HG03103 (cell line): ENCODE measurements at regions not wholly inside any gene's neighbourhood (a gene's known extent, or its start where the extent isn't known, plus 50 kb on each side); places are given as distances from the start of the nearest gene placed in this dataset.

ENCODE experiments used
- ATAC-seq: cut with Tn5 transposase; IDR thresholded peaks from one replicate; pipeline ENCODE4 v1.9.1; 2021; ENCODE audit warnings: low read depth; ENCODE audit not compliant: unreplicated experiment

DNA sequence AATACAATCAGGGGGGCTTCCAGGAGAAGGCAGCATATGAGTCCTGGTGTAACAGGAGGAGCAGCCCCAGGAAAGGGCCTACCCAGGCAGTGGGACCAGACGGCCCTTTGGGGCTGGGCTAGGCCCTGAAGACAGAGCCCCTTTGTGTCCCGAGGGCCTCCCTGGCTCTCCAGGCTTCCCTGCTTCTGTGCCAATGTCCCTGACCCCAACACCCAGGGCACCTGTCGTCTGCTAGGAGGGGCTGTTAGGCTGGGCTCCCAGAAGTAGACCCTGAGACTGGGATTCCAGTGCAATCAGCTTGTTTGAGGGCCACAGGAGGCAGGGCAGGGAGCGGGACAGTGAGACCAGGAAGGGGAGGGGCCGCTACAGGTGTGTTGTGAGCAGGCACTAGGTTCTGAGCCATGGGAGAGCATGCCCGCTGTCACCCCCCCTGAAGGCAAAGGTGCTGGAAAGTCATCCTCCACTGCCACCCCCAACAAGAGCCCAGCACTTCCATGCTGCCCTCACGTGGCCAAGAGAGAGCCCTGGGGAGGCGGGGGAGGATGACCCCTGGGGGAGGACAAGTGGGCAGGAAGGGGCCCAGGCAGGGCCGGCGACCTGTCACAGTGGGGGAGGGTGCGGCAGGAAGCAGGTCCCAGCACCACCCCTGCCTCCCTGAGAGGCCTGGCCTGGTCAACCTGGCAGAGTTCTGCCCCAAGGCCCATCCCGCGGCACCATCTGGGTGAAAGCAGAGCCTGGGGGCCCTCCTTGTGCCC is 64.8 kb downstream of the ADRA2C start:
- no peak for ATAC-seq

DNA sequence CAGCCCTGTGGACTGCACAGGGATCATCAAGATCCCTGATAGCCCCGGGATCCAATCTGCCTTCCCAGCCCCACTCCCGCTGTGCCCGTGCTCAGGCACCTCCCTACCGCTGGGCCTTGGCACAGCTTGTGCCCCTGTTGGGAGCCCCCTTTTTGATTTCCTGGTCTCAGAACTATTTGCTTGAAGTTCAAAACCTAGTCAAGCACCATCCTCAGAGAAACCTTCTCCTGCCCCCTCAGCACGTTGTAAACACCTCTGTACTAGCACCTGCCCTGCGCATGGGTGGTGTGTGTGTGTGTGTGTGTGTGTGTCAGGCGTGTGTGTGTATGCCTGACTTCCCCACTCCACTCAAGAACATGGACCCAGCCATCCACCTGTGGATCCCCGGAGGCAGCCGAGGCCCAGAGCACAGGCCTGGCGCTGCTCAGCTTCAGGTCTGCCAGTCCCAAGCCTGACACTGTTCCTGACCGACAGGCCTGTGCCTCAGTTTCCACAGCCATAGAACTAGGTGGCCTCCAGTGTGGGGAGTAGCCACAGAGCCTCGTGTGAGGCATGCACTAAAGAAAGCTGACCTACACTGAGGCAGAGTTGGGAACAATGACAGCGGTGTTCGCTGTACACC is 65.5 kb downstream of the ADRA2C start:
- no peak for ATAC-seq

DNA sequence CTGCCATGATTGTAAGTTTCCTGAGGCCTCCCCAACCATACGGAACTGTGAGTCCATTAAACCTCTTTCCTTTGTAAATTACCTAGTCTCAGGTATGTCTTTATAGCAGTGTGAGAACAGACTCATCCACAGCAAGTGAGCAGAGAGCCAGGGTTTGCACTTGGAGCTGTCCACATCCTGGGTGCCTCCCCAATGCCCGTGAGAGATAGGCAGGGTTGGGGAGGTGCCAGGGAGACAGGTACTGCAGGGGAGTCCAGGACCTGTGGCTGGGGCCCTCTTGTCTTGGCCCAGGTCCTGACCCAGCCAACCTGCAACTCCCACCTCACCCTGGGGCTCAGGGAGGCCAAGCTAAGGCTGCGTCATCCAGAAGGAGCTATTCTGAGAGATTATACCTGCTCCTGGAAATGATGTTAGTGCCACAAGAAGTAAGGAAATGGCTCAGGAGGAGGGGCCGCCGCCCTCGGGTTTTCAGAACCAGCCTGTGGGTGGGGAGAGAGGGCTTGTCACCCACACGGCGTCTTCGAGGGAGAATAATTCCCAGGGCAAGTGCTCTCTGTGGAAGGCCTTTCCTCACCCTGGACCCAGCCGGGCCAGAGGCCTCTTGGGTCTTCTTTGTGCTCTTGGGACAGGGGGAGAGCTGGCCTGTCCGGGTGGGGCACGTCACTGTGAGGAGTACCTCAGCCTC is 66.5 kb downstream of the ADRA2C start:
- no peak for ATAC-seq

DNA sequence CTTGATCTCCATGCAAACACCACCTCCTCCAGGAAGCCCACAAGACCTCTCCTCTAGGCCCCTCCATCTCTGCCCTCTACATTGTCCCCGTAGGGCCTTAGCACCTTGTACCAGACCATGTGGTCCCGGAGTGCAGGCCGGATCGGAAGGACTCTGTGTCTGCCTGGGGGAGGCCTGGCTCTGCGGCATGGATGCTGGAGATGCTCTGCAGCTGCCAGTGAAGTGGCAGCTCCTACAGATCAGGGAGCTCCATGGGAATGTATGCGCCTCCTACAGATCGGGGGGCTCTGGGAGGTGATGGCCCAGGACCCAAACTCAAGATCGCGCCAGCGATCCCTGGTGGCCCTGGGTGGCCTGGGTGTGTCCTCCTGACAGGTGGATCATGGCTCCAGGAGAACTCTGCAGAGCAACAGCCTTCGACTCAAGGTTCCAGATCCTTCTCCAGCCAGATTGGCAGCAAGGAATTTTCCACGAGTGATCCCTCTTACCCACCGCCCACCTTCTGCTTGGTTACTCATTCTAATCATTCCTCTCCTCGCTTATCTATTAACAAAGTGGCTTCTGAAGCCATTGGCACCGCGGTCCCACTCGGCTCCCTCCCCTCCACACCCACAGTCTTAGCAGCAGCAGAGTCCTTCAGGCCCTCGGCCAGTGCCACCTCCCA is 67.3 kb downstream of the ADRA2C start:
- ATAC-seq, result no peak

DNA sequence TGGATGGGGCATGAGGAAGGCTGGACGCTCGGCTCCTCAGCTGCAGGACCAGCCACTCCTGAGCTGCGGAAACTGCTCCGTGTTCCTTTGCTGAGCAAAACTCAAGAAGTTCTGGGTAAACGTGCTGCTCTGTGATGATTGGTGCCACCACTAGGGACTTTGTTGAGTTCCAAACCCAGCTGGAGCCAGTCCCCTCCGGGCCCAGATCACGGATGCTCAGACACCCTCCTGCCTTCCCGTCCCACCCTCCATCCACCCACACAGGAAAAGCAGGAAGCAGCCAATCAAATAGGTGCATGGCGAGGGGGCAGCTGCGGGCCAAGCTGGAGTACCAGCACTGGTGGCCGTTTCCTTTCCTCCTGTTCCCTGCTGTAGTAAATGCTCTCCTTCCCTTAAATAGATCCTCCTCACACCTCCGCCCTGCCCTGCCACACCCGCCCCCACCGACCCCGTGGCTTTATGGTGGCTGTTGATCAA is 68.0 kb downstream of the ADRA2C start:
- ATAC-seq, result no peak

DNA sequence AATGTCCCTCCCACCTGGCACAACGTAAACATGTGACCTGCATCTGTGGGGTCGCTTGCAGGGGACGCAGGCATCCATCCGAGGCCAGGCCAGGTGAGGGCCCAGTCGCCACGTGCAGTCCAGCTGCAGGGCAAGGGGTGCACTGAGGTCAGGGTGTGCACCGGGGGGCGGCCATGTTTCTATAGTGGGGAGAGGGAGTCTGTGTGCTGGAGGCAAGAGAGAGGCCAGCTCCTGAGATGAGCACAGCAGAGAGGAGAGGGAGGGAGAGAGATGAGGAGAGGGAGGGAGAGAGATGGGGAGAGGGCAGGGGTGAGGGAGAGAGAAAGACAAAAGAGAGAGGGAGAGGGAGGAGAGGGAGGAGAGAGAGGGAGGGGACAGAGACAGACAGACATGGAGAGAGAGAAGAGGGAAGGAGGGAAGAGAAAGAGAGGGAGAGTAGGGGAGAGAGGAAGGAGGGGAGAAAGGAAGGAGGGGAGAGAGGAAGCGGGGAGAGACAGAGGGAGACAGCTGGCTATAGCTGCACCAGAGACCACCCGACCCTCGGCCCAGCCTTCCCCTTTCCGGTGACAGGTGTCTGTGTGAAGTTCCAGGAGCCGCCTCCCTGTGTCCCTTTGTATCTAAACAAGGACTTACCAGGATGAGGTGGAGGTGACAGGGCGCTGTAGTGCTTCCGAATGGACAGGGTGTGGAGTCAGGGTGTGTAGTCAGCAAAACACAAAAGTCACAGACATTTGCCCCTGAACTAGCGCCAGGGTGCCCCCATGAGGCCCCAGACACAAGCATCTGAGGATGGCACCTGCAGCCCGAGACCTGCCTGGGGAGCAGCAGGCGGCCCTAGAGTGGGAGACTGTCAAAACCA is 68.7 kb downstream of the ADRA2C start:
- ATAC-seq, result no peak

DNA sequence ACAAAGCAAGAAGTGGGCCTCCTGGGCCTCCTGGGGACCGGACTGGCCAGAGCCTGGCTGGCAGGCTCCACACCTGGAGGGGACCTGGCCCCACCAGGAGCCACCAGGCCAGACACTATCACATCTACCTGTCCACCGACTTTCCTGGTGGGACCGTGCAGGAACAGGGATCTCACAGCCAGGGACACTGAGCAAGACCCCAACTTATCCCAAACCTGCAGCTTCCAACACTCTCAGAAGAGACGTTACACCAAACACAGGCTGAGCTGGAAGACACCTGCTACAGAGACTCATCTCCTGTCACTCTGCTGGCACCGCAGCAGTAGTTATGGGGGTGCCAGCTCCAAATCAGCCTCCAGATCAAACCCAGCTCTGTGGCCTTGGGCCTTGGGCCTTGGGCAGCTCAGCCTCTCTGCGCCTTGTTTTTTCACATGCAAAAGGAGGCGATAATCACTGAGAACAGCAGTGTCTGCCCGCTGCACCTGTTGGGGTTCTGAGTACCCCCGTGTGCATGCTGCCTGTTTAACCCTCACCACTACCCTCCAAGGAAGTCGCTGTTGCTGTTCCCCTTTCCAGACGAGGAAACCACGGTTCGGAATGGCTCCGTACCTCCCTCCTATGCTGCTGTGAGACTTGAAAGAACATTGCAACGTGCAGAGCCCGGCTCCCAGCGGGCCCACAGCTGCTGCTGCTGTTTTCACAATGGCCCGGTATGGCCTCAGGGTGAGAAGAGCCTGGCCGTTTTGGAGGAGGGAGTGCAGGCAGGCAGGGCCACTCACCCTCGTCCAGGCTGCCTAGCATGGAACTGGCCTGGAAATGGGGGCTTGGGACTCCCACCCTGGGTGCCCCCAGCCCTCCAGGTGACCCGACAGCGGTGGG is 69.6 kb downstream of the ADRA2C start:
- ATAC-seq, result no peak

DNA sequence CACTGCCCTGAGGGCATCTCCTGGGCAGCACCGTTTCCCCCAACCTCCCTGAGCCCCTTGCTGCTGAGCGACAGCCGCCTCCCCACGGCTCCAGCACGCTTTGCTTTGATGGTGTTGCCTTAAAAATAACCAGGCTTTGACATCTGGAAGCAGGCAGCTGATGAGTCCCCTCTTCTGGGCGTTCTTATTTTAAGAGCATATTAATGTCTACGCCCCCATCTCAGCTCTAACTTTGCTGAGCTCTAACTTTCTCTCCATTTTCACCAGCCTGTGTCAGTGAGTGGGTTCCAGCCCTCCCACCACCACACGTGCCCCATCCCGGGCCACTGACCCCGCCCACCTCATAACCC is 70.2 kb downstream of the ADRA2C start:
- no peak for ATAC-seq

DNA sequence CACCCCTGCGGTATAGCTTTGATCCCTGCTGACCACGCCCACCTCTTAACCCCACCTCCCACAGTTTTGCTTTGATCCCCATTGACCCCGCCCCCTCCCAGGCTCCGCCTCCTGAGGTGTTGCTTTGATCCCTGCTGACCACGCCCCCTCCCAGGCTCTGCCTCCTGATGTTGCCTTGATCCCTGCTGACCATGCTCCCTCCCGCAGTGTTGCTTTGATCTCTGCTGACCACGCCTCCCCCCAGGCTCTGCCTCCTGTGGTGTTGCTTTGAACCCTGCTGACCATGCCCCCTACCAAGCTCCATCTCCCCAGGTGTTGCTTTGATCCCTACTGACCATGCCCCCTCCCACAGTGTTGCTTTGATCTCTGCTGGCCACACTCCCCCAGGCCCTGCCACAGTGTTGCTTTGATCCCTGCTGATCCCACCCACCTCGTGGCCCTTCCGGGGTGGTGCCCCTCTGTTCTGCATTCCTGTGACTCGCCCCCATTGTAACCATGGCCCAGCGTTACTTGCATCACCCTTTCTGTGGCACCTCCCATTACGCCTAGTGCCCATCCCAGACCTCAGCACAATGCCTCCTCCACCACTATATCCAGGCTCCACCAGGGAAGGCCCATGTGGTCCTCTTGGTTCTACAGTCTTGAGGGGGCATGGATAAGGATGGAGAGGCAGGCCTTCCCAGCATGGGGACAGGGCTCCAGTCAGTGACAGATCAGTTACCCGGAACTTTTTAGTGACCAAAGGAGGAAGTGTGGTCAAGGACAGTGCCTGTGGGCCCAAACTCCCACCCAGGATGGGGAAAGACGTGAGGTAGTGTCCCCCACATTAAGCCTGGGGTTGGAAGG is 70.8 kb downstream of the ADRA2C start:
- no peak for ATAC-seq

DNA sequence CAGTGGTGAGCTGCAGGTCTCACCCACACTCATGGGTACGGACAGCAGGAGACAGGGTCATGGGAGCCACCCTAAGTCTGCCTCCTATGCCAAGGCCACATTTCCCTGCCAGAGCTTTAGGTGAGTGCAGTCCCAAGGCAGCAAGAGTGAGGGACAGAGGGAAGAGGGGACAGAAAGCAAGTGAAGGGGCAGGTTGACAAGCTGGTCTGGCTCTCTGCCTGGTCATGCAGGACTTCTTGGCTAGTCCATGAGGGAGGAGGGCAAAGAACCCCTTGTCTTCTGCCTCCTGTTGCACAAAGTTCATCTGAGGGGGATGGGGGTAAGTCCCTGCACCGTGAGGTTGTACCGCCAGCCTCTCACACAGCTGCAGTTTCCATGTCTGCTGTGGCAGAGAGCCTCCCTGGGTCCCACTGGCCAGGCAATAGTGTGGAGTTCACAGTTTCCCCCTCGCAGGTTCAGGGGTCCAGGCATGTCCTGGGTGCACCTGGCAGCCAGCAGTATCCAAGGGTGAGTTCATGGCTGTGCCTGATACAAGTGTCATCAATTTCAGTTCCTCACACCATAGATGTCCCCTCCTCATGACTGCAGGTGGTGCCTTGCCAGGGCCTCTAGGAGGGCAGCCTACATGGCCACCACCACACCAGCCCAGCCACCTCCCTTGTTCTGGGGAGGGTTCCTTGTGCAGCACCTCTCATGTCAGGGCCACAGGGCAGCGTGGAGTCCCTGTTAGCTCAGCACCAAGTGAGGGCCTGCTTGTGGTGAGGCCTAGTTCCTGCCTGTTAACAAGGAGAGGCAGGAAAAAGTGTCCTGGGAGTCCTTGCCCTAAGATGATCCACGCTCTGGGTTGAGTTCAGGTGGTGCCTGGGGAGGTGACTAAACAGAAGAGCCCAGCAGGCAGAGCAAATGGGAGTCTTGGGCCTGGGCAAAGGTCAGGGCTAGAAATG is 72.5 kb downstream of the ADRA2C start:
- ATAC-seq, result no peak

DNA sequence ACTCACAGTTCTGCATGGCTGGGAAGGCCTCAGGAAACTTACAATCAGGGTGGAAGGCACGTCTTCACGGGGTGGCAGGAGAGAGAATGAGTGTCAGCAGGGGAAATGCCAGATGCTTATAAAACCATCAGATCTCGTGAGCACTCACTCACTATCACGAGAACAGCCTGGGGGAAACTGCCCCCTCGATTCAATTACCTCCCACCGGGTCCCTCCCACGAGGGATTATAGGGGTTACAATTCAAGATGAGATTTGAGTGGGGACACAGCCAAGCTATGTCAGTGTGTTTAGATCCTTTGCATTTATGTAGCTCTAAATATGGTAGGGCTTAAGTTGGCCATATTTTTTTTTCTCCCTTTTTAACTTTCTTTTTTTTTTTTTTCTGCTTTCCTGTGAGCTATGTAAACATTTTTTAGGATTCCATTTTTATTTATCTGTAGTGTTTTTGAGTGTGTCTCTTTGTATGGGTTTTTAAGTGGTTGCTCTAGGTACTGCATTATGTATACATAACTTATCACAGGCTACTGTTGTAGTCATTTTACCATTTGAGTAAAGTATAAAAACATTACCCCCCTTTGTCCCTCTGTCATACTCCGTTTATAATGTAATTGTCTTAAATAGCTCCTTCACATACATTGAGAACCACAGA is 79.0 kb downstream of the ADRA2C start:
- no peak for ATAC-seq

DNA sequence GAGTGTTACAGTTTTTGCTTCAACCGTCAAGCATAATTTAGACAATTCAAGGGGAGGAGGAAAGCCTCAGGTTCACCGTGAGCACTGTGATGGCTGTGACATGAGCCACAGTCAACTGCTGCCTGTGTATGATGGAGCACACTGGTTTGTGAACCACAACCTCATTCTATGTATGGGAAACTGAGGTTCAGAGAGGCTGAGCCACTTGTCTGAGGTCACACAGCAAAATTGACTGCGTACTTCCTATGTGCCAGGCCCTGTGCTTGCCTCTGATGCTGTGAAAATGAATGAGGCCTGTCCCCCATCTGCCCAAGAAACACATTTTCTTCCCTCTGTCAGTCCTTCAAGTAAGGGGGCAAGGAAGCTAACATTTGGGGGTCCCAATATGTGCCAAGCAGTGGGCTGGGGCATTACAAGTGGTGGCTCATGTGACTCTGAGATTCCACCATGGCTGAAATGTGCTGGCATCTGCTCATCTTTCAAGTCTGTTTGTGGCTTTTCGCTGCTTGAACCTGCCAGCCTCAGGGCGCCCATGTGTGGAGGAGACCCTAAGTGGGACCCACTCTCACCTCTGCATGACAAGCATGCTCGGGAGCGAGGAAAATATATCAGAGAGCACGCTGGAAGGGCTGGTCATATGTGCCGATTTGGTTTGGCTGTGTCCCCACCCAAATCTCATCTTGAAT is 79.7 kb downstream of the ADRA2C start:
- no peak for ATAC-seq

DNA sequence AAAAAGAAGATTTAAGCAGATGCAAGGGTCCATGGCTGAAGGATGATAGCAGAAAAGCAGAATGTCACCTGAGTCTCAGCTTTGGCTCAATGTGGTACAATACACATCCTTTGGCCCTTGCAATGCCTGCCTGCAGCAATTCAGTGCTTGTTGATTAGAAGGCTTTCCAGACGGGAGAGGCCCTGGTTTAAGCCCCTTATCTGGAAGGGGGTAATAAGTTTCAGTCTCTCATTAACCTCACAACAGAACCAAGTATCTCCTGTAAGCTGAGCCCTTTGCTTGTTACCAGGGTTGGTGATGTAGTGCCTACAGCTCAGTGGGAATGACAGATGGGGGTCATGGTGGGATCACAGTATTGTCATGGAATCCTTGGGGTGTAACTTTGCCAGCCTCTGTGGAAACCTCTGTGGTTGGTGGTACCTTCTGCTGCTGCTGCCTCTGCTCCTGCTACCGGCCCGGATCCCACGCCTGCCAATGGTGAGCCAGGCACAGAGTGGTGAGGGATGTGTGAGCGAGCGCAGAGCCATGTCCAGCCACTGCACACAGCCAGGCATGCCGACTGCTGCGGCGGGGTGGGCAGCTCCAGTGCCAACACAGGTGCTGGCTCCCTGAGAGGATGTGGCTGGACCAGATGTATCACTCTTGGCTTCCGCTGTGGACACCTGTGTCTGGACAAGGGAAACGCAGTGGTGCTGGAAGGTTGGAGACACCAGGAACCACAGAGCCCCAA is 81.2 kb downstream of the ADRA2C start:
- ATAC-seq, result no peak

DNA sequence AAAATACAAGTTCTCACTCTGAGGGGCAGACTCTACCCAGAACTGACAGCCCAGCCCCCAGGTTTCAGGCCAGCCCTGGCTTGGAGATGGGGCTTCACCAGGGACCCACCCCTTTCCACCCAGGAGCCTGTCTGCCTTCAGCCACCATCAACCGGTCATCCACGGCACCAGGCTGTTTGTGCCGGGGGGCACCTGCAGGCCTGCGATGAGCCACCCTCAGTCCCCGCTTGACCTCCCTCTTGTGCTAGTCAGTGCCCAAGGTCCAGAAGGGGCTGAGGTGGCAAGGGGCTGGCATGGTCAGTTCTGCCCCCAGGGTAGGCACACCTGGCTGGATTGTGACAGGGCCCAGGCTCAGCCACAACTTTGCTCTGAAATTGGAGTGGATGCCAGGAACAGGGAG is 82.1 kb downstream of the ADRA2C start:
- ATAC-seq, result no peak

DNA sequence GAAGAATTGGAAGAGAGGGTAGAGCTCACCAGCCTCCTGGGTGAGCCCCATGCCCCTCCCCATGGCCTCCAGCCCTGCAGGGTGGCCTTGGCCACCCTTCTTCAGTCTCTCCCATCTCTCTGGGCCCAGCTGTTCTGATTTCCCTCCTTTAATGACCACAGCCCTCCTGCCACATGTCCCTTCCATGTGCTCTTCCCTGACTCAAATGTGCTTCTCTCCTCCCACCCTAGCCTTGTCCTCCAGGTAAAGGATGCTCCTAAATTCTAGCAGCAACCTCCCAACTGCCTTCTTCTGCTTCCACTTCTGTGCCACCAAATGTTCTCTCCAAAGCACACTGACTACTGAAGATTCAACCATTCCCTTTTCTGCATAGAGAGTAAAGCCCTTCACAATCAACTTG is 83.0 kb downstream of the ADRA2C start:
- ATAC-seq, result no peak

DNA sequence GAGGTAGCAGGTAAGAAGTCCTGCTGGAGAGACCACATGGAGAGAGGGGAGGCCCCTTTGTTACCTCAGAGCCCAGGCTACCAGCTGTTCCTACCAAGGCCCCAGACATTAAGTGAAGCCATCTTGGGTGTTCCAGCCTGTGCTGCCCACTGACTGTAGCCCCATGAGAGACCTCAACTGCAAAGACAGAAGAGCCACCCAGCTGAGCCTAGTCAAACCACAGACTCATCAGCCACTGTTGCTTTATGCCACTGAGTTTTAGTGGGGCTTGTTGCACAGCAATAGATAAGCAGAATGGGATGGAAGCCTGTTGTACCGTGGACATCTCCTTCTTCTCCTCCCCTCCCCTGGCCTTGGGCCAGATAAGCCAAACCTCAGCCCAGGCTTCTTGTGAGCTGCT is 83.9 kb downstream of the ADRA2C start:
- no peak for ATAC-seq
